ENCODE measurements at regions not wholly inside any gene's neighbourhood (a gene's known extent, or its start where the extent isn't known, plus 50 kb on each side); places are given as distances from the start of the nearest gene placed in this dataset.

DNA sequence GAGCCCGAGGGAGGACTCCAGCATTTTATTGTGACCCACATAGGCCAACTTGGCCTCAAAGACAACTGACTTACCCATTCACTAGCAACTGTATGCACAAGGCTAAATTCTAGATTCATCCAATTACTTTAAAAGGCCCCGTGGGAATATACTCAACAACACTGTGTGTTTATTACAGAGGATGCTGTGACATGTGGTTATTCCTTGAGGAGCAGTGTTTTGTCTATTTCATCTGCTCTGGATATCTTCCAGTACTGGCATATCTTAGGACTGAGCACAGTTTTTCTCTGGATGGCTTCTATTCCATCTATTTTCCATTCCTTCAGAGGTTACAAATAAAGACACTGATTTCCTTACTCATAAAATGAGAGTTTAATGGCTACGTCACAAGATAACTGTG is 87.2 kb upstream of the KRAS start:
- Histone ChIP-seq H3K27me3 (no peaks in the 10 kb centered on the region), H3K27ac (no peak overlapping the region), H3K4me1 (no peaks in the 10 kb centered on the region), H3K36me3 (no peaks in the 10 kb centered on the region), H3K9me3 (no peaks in the 10 kb centered on the region), H3K4me3 (replicated peaks in 1 of 3) (no peak overlapping the region)
- TF ChIP-seq, protein P1, sequence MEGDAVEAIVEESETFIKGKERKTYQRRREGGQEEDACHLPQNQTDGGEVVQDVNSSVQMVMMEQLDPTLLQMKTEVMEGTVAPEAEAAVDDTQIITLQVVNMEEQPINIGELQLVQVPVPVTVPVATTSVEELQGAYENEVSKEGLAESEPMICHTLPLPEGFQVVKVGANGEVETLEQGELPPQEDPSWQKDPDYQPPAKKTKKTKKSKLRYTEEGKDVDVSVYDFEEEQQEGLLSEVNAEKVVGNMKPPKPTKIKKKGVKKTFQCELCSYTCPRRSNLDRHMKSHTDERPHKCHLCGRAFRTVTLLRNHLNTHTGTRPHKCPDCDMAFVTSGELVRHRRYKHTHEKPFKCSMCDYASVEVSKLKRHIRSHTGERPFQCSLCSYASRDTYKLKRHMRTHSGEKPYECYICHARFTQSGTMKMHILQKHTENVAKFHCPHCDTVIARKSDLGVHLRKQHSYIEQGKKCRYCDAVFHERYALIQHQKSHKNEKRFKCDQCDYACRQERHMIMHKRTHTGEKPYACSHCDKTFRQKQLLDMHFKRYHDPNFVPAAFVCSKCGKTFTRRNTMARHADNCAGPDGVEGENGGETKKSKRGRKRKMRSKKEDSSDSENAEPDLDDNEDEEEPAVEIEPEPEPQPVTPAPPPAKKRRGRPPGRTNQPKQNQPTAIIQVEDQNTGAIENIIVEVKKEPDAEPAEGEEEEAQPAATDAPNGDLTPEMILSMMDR (IDR thresholded peaks at IDR 0.05) = no peak
- no peak for TF ChIP-seq POLR2A (IDR thresholded peaks at IDR 0.05)
- no peak for DNase-seq
- WGBS, 2 donors = 88 to 96% methylated on average over 3 of the region's 3 CpGs
- intact Hi-C loops (cut with DNase I) = no loop called here

DNA sequence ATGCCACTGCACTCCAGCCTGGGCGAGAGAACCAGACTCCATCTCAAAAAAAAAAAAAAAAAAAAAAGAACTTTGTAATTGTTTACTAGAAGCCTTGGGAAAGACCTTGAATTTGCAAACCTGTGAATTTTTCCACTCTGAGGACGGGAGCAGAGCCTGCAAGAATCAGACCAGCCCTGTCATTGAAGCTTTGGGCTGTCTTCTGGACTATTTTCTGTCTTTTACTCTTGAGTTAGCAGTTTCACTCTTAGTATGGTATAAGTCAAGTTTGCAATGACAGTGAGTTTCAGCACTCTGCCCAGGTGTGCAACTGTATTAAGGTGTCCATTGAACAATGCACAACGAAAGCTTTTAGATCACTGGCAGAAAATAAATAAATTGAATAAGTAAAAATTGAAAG is 81.4 kb upstream of the KRAS start:
- TF ChIP-seq, protein P1 (IDR thresholded peaks at IDR 0.05) = no peak
- no peak for TF ChIP-seq POLR2A (IDR thresholded peaks at IDR 0.05)

DNA sequence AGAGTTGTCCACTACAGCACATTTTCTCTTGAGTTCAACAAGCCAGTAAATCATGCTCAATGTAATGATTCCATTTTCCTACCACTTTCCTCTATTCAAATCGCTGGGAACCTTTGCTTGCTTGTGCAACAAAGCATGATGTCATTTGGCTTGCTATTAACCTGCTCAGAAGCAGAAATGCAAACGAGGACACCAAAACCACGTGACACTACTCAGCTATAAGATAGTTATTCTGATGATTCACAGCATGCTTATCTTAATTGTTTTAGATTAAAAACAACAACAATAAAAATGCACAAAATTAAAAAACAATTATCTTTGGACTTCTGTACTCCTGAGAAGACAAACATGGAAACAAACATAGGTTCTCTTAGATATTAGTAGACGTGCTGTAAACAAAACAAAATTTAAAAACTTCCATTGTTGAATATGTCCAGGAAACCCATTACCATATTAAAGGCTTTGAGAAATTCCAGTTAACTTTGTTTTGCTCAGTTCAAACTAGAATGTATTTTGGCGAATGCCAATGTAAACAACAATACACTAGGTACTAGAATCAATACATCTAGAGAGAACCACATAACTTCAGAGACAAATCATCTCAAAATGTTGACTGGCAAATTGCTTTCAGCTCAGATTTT is 77.5 kb upstream of the KRAS start:
- 59 to 60% methylated on average over 5 of the region's 5 CpGs for WGBS, 2 donors
- intact Hi-C loops (cut with DNase I) = no loop called here
- Histone ChIP-seq H3K27ac (no peak overlapping the region), H3K36me3 (no peaks in the 10 kb centered on the region), H3K27me3 (no peaks in the 10 kb centered on the region), H3K9me3 (no peaks in the 10 kb centered on the region), H3K4me3 (replicated peaks in 1 of 3) (no peak overlapping the region), H3K4me1 (no peaks in the 10 kb centered on the region)
- no peak for DNase-seq
- no peak for TF ChIP-seq POLR2A (IDR thresholded peaks at IDR 0.05)
- TF ChIP-seq, protein P1 (IDR thresholded peaks at IDR 0.05) = no peak

More for the DNA sequence above, 81.4 kb upstream of the KRAS start:
- intact Hi-C loops (cut with DNase I) = no loop called here
- Histone ChIP-seq H3K36me3 (no peaks in the 10 kb centered on the region), H3K27me3 (no peaks in the 10 kb centered on the region), H3K4me1 (no peaks in the 10 kb centered on the region), H3K27ac (no peak overlapping the region), H3K4me3 (replicated peaks in 1 of 3) (no peak overlapping the region), H3K9me3 (no peaks in the 10 kb centered on the region)
- DNase-seq = no peak
- 89 to 95% methylated on average over 3 of the region's 3 CpGs for WGBS, 2 donors

DNA sequence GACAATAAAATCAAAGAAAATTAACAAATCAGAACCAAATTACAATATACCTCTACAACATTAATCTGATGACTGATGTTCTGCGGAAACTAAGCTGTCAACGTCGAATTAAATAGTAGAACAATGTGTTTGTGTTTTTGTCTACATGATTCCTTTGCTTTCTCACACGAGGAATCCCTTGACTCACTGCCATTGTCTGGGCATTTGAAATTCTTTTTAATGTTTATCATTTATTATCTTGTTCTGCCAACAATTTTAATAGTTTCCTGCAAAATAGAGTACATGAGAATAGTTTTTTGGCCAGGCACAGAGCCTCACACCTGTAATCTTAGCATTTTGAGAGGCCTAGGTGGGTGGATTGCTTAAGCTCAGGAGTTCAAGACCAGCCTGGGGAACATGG is 76.6 kb upstream of the KRAS start:
- intact Hi-C loops (cut with DNase I) = no loop called here
- DNase-seq = no peak

DNA sequence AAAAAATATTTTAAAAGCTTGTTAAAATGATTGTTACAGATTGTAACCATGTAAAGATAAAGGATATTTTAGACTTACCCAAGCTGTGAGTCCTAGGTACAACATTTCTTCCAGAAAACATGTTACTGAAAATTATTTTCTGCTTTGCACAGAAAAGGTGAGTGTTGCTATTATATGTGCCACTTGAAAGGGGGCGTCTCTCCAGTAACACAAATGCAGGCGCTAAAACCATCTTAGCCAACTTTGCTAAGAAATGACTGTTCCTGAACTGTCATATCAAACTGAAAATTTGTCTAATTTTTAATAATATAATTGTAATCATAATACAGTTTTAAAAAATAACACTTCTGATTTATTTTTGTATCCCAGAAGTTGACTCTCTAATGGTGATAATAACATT is 75.6 kb upstream of the KRAS start:
- H3K36me3 ChIP-seq = no peaks in the 10 kb centered on the region
- no peak overlapping the region for H3K4me3 ChIP-seq (replicated peaks in 1 of 3)
- no peaks in the 10 kb centered on the region for H3K9me3 ChIP-seq
- no peak for TF ChIP-seq POLR2A (IDR thresholded peaks at IDR 0.05)
- TF ChIP-seq, protein P1 (IDR thresholded peaks at IDR 0.05) = no peak
- H3K4me1 ChIP-seq = no peaks in the 10 kb centered on the region
- DNase-seq = no peak
- no peaks in the 10 kb centered on the region for H3K27me3 ChIP-seq
- intact Hi-C loops (cut with DNase I) = no loop called here
- no peak overlapping the region for H3K27ac ChIP-seq
- WGBS, 2 donors = 77 to 86% methylated on average over 2 of the region's 2 CpGs

More for the DNA sequence above, 76.6 kb upstream of the KRAS start:
- no peaks in the 10 kb centered on the region for H3K9me3 ChIP-seq
- 68 to 71% methylated on average over 4 of the region's 4 CpGs for WGBS, 2 donors
- no peak for TF ChIP-seq POLR2A (IDR thresholded peaks at IDR 0.05)
- TF ChIP-seq, protein P1 (IDR thresholded peaks at IDR 0.05) = no peak
- H3K36me3 ChIP-seq = no peaks in the 10 kb centered on the region
- H3K27ac ChIP-seq = no peak overlapping the region
- no peak overlapping the region for H3K4me3 ChIP-seq (replicated peaks in 1 of 3)
- H3K4me1 ChIP-seq = no peaks in the 10 kb centered on the region
- H3K27me3 ChIP-seq = no peaks in the 10 kb centered on the region

All from thyroid gland (tissue), 4 donors.